Dendritic cell treated with granulocyte-macrophage colony-stimulating factor and Interleukin-4, amounts not matched to agents 40 ng/mL and 50 ng/mL, for 4 days (primary cell): ENCODE measurements at regions not wholly inside any gene's neighbourhood (a gene's known extent, or its start where the extent isn't known, plus 50 kb on each side); places are given as distances from the start of the nearest gene placed in this dataset.

Source experiments
- H3K27ac Mint-ChIP-seq: one replicate; pipeline ENCODE4 v1.8.0; 2022; ENCODE audit warnings: mild to moderate bottlenecking, mixed read lengths
- H3K27me3 Mint-ChIP-seq: one replicate; pipeline ENCODE4 v1.8.0; 2022; ENCODE audit warnings: mild to moderate bottlenecking, mixed read lengths
- H3K36me3 Mint-ChIP-seq: one replicate; pipeline ENCODE4 v1.8.0; 2022; ENCODE audit warnings: low read depth, mixed read lengths
- H3K4me1 Mint-ChIP-seq: one replicate; pipeline ENCODE4 v1.8.0; 2022; ENCODE audit warnings: low read depth, mixed read lengths
- H3K4me3 Mint-ChIP-seq: one replicate; pipeline ENCODE4 v1.8.0; 2022; ENCODE audit warnings: mild to moderate bottlenecking, moderate library complexity, mixed read lengths
- H3K9me3 Mint-ChIP-seq: one replicate; pipeline ENCODE4 v1.8.0; 2022; ENCODE audit warnings: mixed read lengths
- intact Hi-C: fragments of 100-400 bp; cut with micrococcal nuclease; formaldehyde crosslinking; loops from one replicate; pipeline ENCODE4 v1.15.0; 2022

DNA sequence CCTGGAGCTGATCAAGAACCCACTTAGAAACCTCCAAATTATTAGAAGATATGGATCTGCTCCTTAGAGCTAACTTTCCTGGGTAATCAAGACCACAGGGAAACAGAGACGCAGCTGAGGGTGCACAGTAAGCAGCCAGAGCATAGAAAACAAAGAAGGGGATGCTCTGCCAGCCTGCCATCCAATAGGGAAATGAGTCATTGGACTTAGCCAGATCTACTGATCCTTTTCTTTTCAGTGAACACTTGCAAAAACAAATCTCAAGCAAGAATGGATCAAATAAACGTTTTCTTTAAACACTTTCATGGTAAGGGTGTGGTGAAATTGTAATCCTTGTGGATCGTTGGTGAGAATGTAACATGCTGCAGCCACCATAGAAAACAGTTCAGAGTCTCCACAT, 474.0 kb downstream of the LTN1 start:
- Mint-ChIP-seq H3K36me3 (no peaks in the 10 kb centered on the region), H3K4me3 (no peak overlapping the region), H3K27me3 (no peaks in the 10 kb centered on the region), H3K9me3 (no peaks in the 10 kb centered on the region), H3K4me1 (no peaks in the 10 kb centered on the region), H3K27ac (no peak overlapping the region)
- intact Hi-C loops: no loop called here

DNA sequence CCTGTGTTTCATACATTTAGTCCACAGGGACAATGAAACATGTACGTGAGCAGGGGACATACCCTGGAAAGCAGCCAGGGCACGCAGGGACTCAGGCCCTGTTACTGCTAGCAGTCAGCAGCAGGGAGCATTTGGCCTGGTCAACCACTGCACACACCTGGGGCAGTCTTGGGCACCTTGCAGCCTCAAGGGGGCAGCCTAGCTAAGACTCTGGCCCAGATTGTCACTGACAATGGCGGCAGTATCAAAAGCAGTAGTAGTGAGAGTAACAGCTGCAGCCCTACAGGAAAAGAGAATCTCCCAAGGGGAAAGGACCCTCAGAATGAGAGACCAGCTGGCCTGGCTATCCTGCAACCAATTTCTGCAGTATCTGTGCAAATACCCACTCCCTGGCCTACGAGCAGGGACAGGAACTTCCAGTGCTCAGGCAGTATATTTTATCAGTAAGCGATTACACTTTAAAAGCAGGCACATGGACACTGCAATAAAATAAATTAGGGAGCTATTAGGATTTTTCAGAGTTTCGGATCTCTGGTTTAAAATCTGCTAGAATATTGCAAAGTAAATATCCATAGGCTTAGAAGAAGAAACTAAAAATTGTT, 475.6 kb downstream of the LTN1 start:
- no peaks in the 10 kb centered on the region for H3K36me3 Mint-ChIP-seq
- H3K4me3 Mint-ChIP-seq: no peak overlapping the region
- intact Hi-C loops: loop anchor here (1.0 kb wide), 1 partner anchor 228 kb away; no protein-coding TSS in a partner anchor
- H3K27me3 Mint-ChIP-seq: no peaks in the 10 kb centered on the region
- no peaks in the 10 kb centered on the region for H3K4me1 Mint-ChIP-seq
- no peaks in the 10 kb centered on the region for H3K9me3 Mint-ChIP-seq
- no peak overlapping the region for H3K27ac Mint-ChIP-seq

DNA sequence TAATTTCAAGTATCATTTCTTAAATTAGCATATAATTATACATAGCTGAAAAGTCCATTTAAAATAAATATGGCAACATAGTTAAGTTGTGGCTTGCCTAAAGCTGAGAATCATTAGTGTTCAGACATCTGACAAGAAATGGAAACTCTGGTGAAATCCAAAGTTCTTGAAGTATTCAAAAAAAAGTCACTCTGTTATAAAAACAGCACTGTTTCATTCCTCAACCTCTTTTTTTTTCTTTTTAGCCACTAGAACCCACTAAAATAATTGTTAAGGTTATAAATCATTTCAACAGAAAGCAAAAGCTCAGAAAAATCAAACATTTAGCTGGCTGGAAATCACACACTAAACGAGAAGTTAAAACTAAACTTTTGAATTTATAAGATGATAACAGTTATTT, 476.7 kb downstream of the LTN1 start:
- Mint-ChIP-seq H3K9me3 (no peaks in the 10 kb centered on the region), H3K4me3 (no peak overlapping the region), H3K36me3 (no peaks in the 10 kb centered on the region), H3K27ac (no peak overlapping the region), H3K4me1 (no peaks in the 10 kb centered on the region), H3K27me3 (no peaks in the 10 kb centered on the region)
- intact Hi-C loops: no loop called here

DNA sequence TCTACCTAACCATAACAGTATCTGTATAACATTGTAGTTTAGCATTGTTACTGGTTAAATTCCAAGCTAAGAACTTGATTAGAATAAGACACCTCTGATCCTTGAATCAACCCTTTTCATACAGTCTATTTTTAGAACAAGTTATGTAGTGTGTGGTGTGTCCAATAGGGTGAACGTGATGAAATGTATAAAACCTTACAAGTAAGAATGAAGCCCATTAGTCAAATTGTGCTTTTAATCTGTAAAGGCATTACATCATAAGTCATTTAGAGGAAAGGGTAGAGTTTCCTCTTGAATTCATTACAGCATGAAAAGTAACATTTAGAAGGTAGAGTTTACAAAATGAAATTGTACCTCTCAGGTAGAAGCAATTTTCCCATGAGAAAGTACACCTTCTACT, 479.2 kb downstream of the LTN1 start:
- no peaks in the 10 kb centered on the region for H3K36me3 Mint-ChIP-seq
- no peak overlapping the region for H3K27ac Mint-ChIP-seq
- no peaks in the 10 kb centered on the region for H3K27me3 Mint-ChIP-seq
- no peaks in the 10 kb centered on the region for H3K9me3 Mint-ChIP-seq
- H3K4me1 Mint-ChIP-seq: no peaks in the 10 kb centered on the region
- no peak overlapping the region for H3K4me3 Mint-ChIP-seq
- intact Hi-C loops: no loop called here

DNA sequence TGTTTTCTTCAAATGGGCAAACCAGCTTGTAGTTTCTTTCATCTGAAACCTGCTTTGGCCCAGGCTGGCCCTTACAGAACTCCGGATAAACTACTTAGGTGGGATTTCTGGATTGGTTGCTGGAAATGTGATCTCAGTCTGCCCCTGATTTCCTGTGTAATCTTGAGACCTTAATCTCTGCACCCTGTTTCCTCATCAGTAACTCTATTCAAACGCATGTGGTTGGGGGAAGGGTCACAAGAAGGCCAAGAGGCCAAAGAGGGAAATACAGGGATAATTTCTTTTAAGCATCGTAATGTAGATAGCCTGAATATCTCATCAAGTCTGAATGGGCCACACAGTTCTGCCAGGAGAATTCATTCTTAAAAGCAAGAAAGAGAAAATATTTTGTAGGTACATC, 483.6 kb downstream of the LTN1 start:
- Mint-ChIP-seq H3K4me1 (no peaks in the 10 kb centered on the region), H3K27ac (no peak overlapping the region), H3K4me3 (no peak overlapping the region), H3K27me3 (no peaks in the 10 kb centered on the region), H3K9me3 (peaks cover 30% of the 10 kb centered on the region), H3K36me3 (no peaks in the 10 kb centered on the region)
- intact Hi-C loops: no loop called here

DNA sequence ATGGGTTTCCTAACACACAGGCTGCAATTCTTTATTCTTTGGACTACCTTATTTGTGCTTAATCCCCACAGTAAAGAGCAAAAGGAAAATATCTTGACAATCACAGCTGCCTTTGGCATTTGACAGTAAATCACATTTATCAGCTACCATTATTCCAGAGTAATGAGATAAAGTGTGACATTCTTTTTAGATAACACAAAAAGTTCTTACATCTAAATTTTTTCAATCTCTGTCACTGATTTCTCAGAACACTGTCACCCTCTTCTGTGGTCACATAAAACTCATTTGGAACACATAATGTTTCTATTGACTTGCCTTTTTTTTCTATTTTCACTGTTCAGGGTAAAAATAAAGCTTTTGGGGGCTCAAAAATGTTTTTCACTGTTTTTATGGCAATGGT, 484.6 kb downstream of the LTN1 start:
- H3K4me3 Mint-ChIP-seq: no peak overlapping the region
- H3K27ac Mint-ChIP-seq: no peak overlapping the region
- peaks cover 31% of the 10 kb centered on the region for H3K9me3 Mint-ChIP-seq
- intact Hi-C loops: no loop called here
- no peaks in the 10 kb centered on the region for H3K27me3 Mint-ChIP-seq
- no peaks in the 10 kb centered on the region for H3K4me1 Mint-ChIP-seq
- no peaks in the 10 kb centered on the region for H3K36me3 Mint-ChIP-seq

DNA sequence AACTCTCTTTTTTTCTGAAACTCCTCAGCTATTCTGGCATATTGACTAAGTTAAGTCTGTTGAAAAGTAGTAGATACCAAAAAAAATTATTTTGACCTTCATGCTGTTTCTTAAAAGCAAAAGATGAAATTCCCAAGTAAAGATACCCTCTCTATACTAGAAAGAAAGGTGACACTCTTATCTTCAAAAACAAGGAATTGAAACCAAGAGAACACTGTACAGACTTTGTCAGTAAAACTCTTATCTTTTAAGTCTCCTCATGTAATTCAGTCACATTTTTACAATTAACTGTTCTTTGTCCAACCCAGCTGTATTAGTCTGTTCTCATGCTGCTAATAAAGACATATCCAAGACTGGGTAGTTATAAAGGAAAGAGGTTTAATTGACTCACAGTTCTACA, 496.2 kb downstream of the LTN1 start:
- no peaks in the 10 kb centered on the region for H3K9me3 Mint-ChIP-seq
- H3K36me3 Mint-ChIP-seq: no peaks in the 10 kb centered on the region
- no peaks in the 10 kb centered on the region for H3K4me1 Mint-ChIP-seq
- no peaks in the 10 kb centered on the region for H3K27me3 Mint-ChIP-seq
- H3K27ac Mint-ChIP-seq: no peak overlapping the region
- intact Hi-C loops: no loop called here
- no peak overlapping the region for H3K4me3 Mint-ChIP-seq

DNA sequence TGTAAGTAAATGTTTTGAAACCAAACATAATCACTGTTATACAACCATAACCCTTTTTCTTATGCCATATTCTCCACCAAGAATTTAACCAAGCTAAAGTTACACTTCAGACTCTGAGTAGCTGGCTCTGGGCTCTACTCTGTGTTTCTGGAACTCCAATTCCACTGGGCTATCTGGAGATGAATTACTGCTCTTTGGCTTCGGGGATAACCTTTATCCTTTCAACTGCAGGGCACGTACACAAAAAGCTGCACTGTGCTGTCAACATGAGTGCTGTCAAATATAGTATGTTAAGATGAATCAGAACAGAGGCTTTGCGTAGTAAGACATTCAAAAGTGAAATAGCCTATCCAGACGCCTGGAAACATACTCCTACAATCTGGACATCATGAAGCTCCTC, 500.6 kb downstream of the LTN1 start:
- Mint-ChIP-seq H3K4me3 (no peak overlapping the region), H3K36me3 (no peaks in the 10 kb centered on the region), H3K9me3 (no peaks in the 10 kb centered on the region), H3K27me3 (no peaks in the 10 kb centered on the region), H3K4me1 (no peaks in the 10 kb centered on the region), H3K27ac (no peak overlapping the region)
- intact Hi-C loops: no loop called here

DNA sequence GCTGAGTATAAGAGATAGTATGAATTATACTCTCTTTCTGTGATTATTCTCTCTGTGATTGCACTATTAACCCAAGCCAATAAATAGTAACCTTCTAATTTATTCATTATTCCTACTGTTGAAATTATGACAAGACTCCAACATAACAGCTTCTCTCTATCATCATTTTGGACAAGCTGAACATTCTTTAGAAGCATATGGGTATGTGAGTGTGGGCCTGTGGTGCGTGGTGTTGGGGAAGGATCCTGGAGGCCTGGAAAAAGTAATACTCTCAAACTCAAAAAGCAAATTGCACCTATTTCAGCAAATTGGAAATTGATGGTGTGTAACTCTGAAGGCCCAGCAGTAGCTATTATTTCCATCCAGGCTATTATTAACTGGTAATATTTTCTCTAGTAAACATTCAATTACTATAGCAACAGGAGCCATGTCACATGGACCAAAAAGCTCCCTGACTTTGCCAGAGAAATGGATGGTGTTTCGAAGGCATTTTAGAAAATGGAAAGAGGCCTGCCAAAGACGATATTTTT, 502.8 kb downstream of the LTN1 start:
- no peaks in the 10 kb centered on the region for H3K4me1 Mint-ChIP-seq
- intact Hi-C loops: no loop called here
- no peak overlapping the region for H3K4me3 Mint-ChIP-seq
- H3K36me3 Mint-ChIP-seq: no peaks in the 10 kb centered on the region
- H3K9me3 Mint-ChIP-seq: no peaks in the 10 kb centered on the region
- no peak overlapping the region for H3K27ac Mint-ChIP-seq
- no peaks in the 10 kb centered on the region for H3K27me3 Mint-ChIP-seq

DNA sequence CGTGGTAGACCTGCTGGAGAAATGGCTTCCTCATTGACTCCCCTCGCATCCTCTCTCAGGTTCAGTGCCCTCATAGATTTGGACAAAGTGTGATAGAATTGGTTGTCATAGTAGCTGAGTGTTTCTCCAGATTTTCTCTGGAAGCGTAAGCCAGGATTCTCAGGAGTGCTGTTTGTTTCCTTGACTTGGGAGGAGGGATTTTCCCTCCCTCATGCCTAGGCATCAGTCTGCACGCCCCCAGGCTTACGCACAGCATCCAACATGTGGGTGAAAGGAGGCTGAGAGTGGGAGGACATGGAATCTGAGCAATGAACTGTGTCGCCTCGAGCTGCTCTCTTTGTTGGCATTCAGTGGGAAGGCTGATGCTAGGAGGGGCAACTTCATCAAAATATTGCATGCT, 503.5 kb downstream of the LTN1 start:
- Mint-ChIP-seq H3K9me3 (no peaks in the 10 kb centered on the region), H3K27me3 (no peaks in the 10 kb centered on the region), H3K27ac (no peak overlapping the region), H3K4me1 (no peaks in the 10 kb centered on the region), H3K4me3 (no peak overlapping the region), H3K36me3 (no peaks in the 10 kb centered on the region)
- intact Hi-C loops: no loop called here

DNA sequence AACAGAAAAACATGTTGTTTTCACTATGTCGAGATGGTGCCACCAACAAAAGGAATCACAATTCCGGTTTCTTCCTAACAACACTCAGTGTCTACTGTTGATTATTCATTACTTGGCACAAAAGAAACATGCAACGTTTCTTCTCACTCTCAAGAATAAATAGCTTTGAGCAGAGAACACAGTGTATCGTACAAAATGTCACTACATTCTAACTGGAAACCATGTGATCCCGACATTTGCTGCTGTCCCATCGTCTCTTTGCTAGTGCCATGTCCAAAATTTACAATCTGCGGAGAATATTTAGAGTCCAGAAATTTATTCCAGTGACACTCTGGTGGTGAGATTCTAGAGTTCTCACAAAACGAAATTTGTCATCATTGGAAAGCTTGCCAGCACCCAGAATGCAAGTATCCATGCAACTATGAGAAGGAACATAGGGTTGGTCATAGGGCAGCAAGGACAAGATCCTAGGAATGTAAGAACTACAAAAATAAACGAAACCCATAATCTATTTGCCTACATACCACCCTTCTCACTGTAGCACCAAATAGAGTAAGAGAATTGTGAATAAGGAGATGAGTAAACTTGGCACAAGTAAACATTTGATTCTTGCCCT, 505.1 kb downstream of the LTN1 start:
- Mint-ChIP-seq H3K36me3 (no peaks in the 10 kb centered on the region), H3K9me3 (no peaks in the 10 kb centered on the region), H3K4me3 (no peak overlapping the region), H3K27me3 (no peaks in the 10 kb centered on the region), H3K4me1 (no peaks in the 10 kb centered on the region), H3K27ac (no peak overlapping the region)
- intact Hi-C loops: no loop called here

DNA sequence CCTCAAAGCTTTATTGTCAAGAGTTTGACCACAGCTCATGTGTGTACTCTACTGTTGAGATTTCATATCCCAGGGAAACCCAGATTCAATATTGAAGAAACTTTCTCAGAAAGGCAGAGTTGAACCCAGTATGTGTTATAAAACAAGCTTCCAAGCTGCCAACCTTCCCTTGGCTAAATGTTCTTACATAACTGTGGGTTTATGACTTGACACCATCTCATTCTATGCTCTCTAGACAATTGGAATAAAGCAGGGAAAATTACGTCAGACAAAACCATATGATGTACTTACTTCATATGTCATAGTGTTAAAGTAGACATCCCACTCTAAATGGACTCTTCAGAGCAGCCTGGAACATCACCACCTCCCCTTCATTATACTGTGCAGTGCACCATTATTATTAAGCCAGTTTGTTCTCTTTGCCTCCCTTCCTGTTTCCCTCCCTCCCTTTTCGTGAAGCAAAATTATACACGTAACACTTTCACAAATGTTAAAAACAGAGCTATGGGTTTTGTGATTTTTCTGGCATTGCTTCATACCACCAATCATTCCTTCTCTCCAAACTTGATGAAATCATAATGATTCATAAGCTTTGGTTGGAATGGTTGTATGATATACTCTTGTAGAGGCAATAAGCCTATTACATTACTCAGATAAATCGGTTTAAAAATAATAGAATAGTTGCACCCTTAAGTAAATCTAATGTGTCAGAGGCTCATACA, 507.2 kb downstream of the LTN1 start:
- Mint-ChIP-seq H3K27ac (no peak overlapping the region), H3K4me1 (no peaks in the 10 kb centered on the region), H3K27me3 (no peaks in the 10 kb centered on the region), H3K9me3 (no peaks in the 10 kb centered on the region), H3K36me3 (no peaks in the 10 kb centered on the region), H3K4me3 (no peak overlapping the region)
- intact Hi-C loops: no loop called here

DNA sequence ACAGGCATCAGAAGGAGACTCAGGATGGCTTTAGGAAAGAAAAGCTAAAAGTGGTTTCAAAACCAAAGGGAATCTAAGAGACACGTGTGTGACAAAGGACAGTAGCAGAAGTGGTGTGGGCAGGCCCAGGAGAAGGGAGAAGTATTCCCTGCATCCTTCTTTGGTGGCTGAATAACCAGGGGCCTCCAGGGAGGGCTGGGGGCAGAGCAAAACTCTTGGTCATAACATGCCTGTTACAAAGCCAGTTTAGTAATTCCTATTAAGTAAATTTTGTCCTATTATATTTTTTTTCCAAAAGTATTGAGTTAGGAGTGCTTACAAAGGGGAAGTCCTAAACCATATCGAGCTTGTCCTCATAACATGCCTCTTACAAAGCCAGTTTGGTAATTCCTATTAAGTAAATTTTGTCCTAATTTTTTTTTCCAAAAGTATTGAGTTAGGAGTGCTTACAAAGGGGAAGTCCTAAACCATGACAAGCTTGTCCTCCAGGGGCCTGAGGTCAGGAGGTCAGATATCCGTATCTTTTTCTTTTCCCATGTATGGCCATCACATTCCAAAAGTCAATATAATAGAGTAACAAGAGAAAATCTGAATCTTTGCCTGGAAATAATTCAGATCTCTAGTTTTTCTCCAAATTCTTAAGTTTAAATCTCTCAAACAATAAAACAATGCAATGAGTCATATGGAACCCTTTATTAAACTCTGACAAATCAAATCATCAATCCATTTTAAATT, 509.2 kb downstream of the LTN1 start:
- Mint-ChIP-seq H3K27ac (no peak overlapping the region), H3K9me3 (no peaks in the 10 kb centered on the region), H3K4me1 (no peaks in the 10 kb centered on the region), H3K27me3 (no peaks in the 10 kb centered on the region), H3K4me3 (no peak overlapping the region), H3K36me3 (no peaks in the 10 kb centered on the region)
- intact Hi-C loops: no loop called here

DNA sequence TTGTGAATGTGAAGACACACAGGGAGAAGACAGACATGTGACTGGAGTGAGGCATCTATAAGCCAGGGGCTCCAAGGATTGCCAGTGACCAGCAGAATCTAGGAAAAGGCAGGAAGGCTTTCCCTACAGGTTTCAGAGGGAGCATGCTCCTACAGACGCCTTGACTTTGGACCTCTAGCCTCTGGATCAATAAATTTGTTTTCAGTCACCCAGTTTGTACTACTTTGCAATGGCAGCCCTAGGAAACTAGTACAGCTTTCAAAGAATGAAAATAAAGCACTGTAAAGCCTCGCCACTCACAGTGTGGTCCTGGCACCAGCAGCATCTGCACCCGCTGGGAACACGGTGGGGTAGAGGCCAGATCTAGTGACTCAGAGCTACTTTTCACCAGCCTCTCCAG, 510.0 kb downstream of the LTN1 start:
- H3K36me3 Mint-ChIP-seq: no peaks in the 10 kb centered on the region
- no peaks in the 10 kb centered on the region for H3K9me3 Mint-ChIP-seq
- H3K27ac Mint-ChIP-seq: no peak overlapping the region
- intact Hi-C loops: no loop called here
- no peaks in the 10 kb centered on the region for H3K27me3 Mint-ChIP-seq
- H3K4me3 Mint-ChIP-seq: no peak overlapping the region
- H3K4me1 Mint-ChIP-seq: no peaks in the 10 kb centered on the region
